NCI-H1417 (cell line): ENCODE measurements at regions not wholly inside any gene's neighbourhood (a gene's known extent, or its start where the extent isn't known, plus 50 kb on each side); places are given as distances from the start of the nearest gene placed in this dataset.

Experiments
- DNase-seq, 3 experiments: peaks; one replicate each; lab custom pipeline; 2025; lab: John Stamatoyannopoulos, UW

GRCh38 chr18:78150590-78150989 lies 829.0 kb upstream of the SALL3 start:
- no peak for DNase-seq

DNA sequence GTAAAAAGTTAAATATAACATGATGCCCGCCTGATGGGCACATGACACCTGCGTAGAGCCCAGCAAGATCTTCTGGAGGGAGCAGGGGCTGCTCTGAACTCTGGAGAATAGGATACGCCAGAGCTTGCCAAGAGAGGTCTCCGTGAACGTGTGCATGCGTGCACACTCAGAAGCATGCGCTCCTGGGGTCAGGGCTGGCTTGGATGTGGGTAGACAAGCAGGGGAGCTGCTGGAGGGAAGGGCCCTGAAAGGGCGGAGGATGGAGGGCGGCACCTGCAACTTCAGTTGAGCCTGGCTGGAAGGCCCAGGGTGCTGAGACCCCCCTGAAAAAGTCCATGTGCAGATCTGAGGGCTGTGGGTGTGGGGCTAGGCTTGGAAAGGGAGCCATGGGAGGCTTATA lies 828.4 kb upstream of the SALL3 start:
- no peak for DNase-seq

- no peak for DNase-seq
Measured at GRCh38 chr18:78151948-78152725, 827.5 kb upstream of the SALL3 start.

DNA sequence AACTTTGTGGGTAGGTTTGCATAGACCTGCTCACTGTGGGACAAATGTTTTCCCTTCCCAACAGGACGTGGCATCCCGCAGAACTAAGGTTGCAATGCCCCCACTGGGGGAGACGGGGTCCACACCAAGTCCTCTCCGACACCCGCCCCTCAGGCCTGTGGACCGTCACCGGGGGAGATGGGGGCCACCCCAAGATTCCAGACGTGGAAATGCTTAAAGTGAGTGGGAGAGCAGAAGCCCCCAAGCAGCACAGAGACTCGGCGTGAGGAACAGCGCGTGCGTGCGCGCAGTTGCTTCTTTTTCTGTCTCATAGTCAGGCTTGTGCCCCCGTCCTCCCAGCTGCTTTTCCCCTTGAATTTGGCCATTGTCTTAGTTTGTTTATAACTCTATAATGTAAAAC lies 826.3 kb upstream of the SALL3 start:
- DNase-seq = no peak

- DNase-seq = no peak
Measured at GRCh38 chr18:78154444-78154843, 825.2 kb upstream of the SALL3 start.

GRCh38 chr18:78154853-78155252 lies 824.8 kb upstream of the SALL3 start:
- no peak for DNase-seq

- DNase-seq = no peak
Measured at GRCh38 chr18:78156466-78156865, 823.2 kb upstream of the SALL3 start.

DNA sequence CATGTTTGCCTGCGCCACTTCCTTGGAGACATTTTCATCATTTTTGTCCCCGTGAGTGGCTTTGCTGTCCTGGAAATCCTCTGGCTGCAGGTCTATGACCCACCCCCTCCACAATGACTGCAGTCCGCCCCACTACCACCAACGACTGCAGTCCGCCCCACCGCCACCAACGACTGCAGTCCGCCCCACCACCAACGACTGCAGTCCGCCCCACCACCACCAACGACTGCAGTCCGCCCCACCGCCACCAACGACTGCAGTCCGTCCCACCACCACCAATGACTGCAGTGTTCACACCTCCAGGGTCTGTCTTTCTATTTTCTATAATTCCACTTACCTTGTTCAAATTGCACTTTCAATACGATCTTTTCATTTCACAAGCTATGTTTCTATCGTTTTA lies 820.7 kb upstream of the SALL3 start:
- no peak for DNase-seq

DNA sequence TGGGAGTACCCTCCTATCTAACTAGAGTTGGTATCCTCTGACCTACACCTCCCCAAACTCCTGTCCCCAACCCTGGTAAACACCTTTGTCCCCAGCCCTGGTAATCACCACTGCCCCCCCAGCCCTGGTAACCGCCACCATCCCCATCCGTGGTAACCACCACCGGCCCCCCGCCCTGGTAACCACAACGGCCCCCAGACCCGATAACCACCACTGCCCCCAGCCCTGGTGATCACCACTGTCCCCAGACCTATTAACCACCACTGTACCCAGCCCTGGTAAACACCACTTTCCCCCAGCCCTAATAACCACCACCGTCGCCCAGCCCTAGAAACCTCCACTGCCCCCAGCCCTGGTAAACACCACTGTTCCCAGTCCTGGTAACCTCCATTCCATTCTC lies 820.2 kb upstream of the SALL3 start:
- DNase-seq = no peak

DNA sequence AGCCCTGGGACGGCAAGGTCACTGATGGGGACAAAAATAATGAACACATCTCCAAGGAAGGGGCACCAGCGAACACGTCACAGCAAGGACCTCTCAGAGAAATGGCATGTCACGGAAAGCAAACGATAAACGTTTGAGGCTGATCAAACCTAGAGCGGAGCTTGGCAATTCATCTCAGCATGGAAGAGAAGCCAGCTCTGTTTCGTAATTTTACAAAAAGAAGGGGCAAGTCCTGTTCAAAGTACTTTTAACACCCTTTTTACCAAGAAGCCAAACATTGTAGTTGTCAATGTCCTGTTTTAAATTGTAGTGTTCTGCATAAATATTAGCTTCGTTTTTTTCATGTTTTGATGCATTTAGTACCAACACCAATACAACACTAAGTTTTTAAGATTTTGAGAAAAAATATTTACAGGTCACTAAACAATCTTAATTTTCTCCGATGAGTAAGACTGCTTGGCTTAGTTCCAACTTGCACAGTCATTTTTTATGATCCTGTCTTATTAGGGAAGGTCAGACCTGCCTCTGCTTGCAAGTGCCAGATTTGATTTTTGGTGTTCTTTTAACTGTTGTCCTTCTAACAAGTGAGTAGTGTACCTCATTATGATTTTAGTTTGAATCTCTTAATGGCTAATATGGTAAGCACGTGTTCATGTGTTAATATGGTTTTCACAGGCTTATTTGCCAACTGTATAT lies 818.5 kb upstream of the SALL3 start:
- peak in 1 of 3 experiments; percentile 46 for DNase-seq

DNA sequence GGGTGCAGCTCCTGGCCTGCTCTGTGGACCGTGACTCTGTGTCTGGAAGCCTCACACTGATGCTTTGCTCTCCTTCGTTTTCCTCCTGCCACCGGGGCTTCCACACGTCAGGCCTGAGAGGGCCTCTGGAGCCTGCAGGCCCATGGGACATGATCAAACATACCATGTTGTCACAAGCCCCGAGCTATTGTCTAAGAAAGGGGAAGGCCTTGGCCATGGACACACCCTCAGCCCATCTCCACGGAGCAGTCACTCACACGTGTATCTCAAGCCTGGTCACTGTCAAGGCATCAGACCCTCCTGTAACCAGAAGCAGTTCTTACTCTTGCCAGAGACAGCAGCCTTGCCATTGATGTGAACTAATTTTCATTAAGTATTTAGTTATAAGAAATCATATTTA lies 814.1 kb upstream of the SALL3 start:
- DNase-seq = no peak

DNA sequence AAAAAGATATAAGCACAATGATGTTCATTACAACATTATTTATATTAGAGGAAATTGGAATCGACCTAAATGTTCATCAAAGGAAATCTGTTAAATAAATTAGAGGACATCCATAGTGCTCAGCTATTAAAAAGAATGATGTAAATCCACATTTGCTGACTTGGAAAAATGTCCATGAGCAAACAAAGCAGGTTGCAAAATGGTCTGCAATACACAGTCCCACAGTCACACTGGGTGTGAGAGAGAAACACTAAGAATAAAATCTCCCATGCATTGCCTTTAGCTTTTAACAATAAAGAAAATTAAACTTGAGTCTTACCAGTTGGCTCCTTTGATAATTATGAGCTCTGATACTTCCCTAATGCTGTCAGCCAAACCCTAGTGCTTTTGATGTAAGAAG lies 811.1 kb upstream of the SALL3 start:
- peak in 1 of 3 experiments; percentile 47 for DNase-seq

DNA sequence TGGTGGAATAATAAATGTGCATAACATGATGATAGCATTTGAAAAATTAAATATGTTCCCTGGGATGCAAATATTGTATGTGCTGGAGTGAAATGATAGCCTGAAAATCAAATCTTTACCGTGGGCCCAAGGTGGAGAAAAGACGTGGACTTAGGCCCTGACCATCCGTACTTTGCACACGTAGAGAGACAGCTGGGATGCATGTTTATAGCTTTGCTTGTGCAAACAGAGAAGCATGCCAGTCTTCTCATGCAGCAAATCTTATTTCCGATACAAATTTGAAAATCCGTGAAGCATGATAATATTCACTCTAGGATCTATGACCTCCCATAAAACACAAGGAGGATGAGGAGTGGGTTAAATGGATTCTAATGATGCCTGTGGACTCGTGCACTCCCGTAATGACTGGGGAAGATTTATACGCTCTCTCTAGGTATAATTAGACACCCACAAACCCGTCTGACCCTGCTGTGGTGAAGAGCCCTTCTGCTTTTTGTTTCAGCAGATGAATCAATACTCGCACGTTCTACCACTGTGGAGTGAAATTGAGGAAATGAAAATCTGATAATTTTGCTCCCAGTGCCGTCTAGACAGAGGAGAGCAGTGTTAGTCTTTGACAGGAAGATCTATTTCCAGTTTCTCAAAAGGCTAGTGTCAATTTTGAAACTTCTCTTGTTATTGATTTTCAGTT lies 810.3 kb upstream of the SALL3 start:
- peak in 2 of 3 experiments; percentile 81 to 97 for DNase-seq

DNA sequence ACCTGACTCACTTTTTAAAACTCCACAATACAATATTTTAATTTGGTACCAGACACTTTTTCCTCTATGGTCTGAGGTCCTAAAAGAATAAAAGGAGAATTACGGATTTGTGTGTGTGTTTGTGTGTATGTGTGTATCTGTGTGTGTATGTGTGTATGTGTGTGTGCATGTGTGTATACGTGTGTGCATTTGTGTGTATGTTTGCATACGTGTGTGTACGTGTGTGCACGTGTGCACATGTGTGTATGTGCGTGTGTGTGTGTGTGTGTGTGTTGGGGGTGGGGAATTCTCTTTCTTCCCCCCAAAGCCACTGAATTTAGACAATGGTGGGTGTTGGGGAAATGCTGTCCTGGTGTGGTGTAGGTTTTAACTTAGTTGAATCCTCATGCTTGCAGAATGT lies 807.7 kb upstream of the SALL3 start:
- DNase-seq = no peak

- no peak for DNase-seq
Measured at GRCh38 chr18:78174737-78175136, 804.9 kb upstream of the SALL3 start.

DNA sequence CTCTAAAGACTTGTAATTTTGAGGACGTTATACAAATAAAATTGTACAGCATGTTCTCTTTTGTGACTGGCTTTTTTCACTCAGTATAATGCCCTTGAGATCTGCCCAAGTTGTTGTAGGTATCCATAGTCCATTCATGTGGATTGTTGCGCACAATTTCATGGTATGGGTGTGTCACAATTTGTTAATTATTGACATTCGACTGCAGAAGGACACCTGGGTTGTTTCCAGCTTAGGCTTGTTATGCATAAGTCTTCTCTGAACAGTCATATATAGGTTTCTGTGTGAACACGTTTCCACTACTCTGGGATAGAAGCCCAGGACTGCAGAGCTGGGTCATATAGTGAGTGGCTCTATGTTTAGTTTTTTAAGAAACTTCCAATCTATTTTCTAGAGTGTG lies 800.8 kb upstream of the SALL3 start:
- DNase-seq = no peak

GRCh38 chr18:78180741-78181140 lies 798.9 kb upstream of the SALL3 start:
- DNase-seq = no peak

DNA sequence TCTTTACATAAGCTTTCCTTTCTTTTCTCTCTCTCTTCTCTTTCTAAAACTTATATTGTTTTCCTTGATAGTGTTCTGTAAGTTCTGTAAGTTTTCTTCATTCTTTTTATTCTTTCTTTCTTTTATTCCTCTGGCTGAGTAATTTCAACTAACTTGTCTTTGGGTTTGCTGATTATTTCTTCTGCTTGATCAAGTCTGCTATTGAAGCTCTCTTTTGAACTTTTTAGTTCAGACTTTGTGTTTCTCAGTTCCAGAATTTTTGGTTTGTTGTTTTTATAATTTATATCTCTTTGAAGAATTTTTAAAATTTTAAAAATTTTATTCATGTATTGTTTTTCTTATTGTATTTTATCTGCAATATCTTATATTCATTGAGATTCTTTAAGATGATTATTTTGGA lies 795.8 kb upstream of the SALL3 start:
- DNase-seq = no peak

DNA sequence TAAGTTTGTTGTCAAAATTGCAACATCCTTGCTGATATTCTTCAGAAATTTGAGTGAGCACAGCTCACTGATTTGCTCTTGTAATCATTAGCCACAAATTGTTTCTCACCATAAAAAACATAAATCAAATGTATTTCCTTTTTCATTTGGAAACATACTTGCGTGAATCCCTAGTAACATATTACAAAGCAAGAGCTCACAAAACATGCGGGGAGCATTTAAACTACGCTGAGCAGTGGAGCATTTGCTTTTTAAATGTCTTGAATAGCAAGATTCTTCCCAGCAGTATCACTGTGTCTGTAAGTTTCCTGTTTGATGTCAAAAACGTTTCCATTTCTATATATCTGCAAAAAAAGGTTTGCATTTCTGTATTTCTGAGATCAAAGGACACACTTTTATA lies 788.3 kb upstream of the SALL3 start:
- no peak for DNase-seq

DNA sequence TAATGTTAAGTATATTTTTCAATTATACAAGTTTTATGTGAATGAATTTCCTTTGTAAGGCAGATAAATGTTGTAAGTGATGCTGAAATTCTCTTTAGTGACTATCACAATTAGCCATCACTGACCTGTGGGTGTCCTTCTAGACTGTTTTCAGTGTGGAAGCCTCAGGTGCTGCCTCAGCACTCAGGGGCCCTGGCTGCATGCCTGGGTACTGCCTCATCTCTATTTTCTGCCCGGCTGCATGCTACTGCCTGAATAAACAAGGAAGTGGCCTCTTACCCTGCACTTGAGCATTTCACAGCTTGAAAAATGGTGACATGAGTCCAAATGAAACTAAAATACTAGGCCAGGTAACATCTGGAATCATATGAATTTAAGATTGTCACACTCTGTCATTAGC lies 787.6 kb upstream of the SALL3 start:
- DNase-seq = peak in 2 of 3 experiments; percentile 75 to 94

DNA sequence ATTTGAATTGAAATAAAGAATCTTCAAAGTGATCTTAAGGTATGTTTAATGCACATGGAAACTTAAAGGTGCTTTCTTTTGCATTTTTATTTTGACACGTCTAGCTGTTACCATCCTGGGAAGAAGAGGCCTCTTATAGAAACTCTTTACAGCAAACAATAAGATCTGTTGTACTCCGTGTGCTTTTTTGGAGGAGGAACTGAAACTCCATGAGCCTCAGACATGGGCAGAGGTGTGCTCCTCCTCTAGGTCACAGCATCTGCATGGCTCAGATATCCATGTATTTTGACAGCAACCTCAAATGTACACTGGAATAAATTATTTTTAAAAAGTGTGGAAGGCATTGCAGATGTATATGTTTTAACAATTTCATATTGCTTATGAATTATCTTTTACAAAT lies 783.3 kb upstream of the SALL3 start:
- no peak for DNase-seq

DNA sequence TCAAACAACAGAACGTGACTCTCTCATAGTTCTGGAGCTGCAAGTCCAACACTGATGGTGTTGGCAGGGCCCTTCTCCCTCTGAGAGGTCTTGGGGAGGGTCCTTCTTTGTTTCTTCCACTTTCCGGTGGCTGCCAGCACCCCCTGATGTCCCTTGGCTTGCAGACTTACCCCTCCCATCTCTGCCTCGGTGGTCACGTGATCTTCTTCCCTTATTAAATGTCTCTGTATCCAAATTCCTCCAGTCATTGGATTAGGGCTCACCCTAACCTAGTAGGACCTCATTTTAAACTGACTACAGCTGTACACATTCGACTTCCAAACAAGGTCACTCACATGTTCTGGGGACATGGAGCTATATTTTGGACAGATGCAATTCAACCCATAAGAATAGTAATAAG lies 780.6 kb upstream of the SALL3 start:
- DNase-seq = no peak

- no peak for DNase-seq
Measured at GRCh38 chr18:78199611-78200010, 780.0 kb upstream of the SALL3 start.
